Gastrocnemius medialis (tissue), 4 donors: ENCODE measurements at regions not wholly inside any gene's neighbourhood (a gene's known extent, or its start where the extent isn't known, plus 50 kb on each side); places are given as distances from the start of the nearest gene placed in this dataset.

Experiments
- POLR2A ChIP-seq, 2 donors: fragments of 450-650 bp; IDR thresholded peaks; one replicate each; pipeline ENCODE4 v1.6.1; 2017; ENCODE audit warnings: antibody characterized with exemption in 2 of 2, mild to moderate bottlenecking in 2 of 2, moderate library complexity in 2 of 2
- TF ChIP-seq, protein P1 (sequence below), 5 experiments: fragments of 450-650 bp in 3 of 5; fragments of 200-600 bp in 2 of 5; sonication (generic) in 2 of 5; IDR thresholded peaks in 4 of 5; conservative IDR thresholded peaks in 1 of 5; 1 replicate in 4 of 5; 2 replicates in 1 of 5; pipeline ENCODE4 v1.5.1; 2016 to 2019; ENCODE audit warnings: antibody characterized with exemption in 5 of 5, mild to moderate bottlenecking in 3 of 5, moderate library complexity in 3 of 5

- TF ChIP-seq POLR2A (IDR thresholded peaks at IDR 0.05), result no peak
- TF ChIP-seq, protein P1, sequence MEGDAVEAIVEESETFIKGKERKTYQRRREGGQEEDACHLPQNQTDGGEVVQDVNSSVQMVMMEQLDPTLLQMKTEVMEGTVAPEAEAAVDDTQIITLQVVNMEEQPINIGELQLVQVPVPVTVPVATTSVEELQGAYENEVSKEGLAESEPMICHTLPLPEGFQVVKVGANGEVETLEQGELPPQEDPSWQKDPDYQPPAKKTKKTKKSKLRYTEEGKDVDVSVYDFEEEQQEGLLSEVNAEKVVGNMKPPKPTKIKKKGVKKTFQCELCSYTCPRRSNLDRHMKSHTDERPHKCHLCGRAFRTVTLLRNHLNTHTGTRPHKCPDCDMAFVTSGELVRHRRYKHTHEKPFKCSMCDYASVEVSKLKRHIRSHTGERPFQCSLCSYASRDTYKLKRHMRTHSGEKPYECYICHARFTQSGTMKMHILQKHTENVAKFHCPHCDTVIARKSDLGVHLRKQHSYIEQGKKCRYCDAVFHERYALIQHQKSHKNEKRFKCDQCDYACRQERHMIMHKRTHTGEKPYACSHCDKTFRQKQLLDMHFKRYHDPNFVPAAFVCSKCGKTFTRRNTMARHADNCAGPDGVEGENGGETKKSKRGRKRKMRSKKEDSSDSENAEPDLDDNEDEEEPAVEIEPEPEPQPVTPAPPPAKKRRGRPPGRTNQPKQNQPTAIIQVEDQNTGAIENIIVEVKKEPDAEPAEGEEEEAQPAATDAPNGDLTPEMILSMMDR (IDR thresholded peaks at IDR 0.05 in 4 of 5, conservative IDR thresholded peaks at IDR 0.05 in 1 of 5), result no peak
Observed at GRCh38 chr6:168971549-168971948, 282.1 kb downstream of the THBS2 start.
